Naive thymus-derived CD4-positive, alpha-beta T cell (primary cell): ENCODE measurements at regions not wholly inside any gene's neighbourhood (a gene's known extent, or its start where the extent isn't known, plus 50 kb on each side); places are given as distances from the start of the nearest gene placed in this dataset.

Source experiments
- ATAC-seq: fragments of 150-1000 bp; cut with Tn5 transposase; 2 replicates; pipeline ENCODE4 v1.10.0; 2021; ENCODE audit warnings: mild to moderate bottlenecking, moderate library complexity
- CTCF ChIA-PET: fragments of 350-600 bp; sonication (Branson Sonifier 250); formaldehyde crosslinking; loops from one replicate; lab custom pipeline; 2021; ENCODE audit warnings: antibody characterized with exemption; lab: Charles Lee
- POLR2A ChIA-PET: fragments of 350-600 bp; sonication (Branson Sonifier 250); formaldehyde crosslinking; loops from one replicate; lab custom pipeline; 2021; ENCODE audit warnings: antibody characterized with exemption, inconsistent platforms; lab: Charles Lee
- DNase-seq, 9 donors: peaks; one replicate each; pipeline versions ENCODE4 v3.0.0 to v3.0.0-alpha.2; 2020 to 2022; ENCODE audit warnings: mixed read lengths in 1 of 9
- H3K27ac ChIP-seq: one replicate; pipeline ENCODE4 v1.7.0; 2013; ENCODE audit warnings: mild to moderate bottlenecking, low read depth, low read length, moderate library complexity
- H3K27me3 ChIP-seq, 2 donors: one replicate each; pipeline ENCODE4 v1.7.0; 2013; ENCODE audit warnings: low read length in 2 of 2, mild to moderate bottlenecking in 2 of 2, moderate library complexity in 2 of 2; ENCODE audit not compliant: control insufficient read depth in 2 of 2, insufficient read depth in 2 of 2
- H3K36me3 ChIP-seq, 3 experiments: 1 replicate in 2 of 3; 2 replicates in 1 of 3; pipeline ENCODE4 v1.7.0; 2013; ENCODE audit warnings: low read length in 3 of 3, mild to moderate bottlenecking in 3 of 3, moderate library complexity in 1 of 3; ENCODE audit not compliant: insufficient read depth in 3 of 3, control insufficient read depth in 2 of 3
- H3K4me1 ChIP-seq, 2 donors: one replicate each; pipeline ENCODE4 v1.7.0; 2013; ENCODE audit warnings: low read length in 2 of 2, mild to moderate bottlenecking in 2 of 2, moderate library complexity in 1 of 2; ENCODE audit not compliant: control insufficient read depth in 2 of 2, insufficient read depth in 2 of 2
- H3K4me3 ChIP-seq: 2 replicates; pipeline ENCODE4 v1.7.0; 2013; ENCODE audit warnings: mild to moderate bottlenecking, low read length
- H3K9me3 ChIP-seq, 3 experiments: 1 replicate in 2 of 3; 2 replicates in 1 of 3; pipeline ENCODE4 v1.7.0; 2013; ENCODE audit warnings: low read length in 3 of 3; ENCODE audit not compliant: control insufficient read depth in 2 of 3
- H3K27ac Mint-ChIP-seq, 9 donors: one replicate each; pipeline ENCODE4 v1.8.0; 2020 to 2022; ENCODE audit warnings: mixed read lengths in 9 of 9, mild to moderate bottlenecking in 8 of 9, moderate library complexity in 5 of 9, inconsistent platforms in 2 of 9
- H3K27me3 Mint-ChIP-seq, 5 donors: one replicate each; pipeline ENCODE4 v1.8.0; 2021 to 2022; ENCODE audit warnings: mixed read lengths in 5 of 5, mild to moderate bottlenecking in 1 of 5
- H3K36me3 Mint-ChIP-seq, 5 donors: one replicate each; pipeline ENCODE4 v1.8.0; 2020 to 2022; ENCODE audit warnings: mixed read lengths in 5 of 5, mild to moderate bottlenecking in 3 of 5, inconsistent platforms in 1 of 5
- H3K4me1 Mint-ChIP-seq, 7 donors: one replicate each; pipeline ENCODE4 v1.8.0; 2020 to 2022; ENCODE audit warnings: mixed read lengths in 7 of 7, mild to moderate bottlenecking in 3 of 7, inconsistent platforms in 1 of 7
- H3K4me3 Mint-ChIP-seq, 10 donors: one replicate each; pipeline ENCODE4 v1.8.0; 2020 to 2022; ENCODE audit warnings: mild to moderate bottlenecking in 10 of 10, mixed read lengths in 10 of 10, moderate library complexity in 6 of 10, inconsistent platforms in 2 of 10
- H3K9me3 Mint-ChIP-seq, 11 donors: one replicate each; pipeline ENCODE4 v1.8.0; 2020 to 2022; ENCODE audit warnings: mixed read lengths in 11 of 11, mild to moderate bottlenecking in 4 of 11, inconsistent platforms in 1 of 11, moderate library complexity in 1 of 11
- intact Hi-C, 2 donors: fragments of 100-400 bp; cut with micrococcal nuclease; formaldehyde crosslinking; loops; one replicate each; pipeline ENCODE4 v1.15.1; 2023

- H3K4me1 ChIP-seq, result peaks cover 5 to 33% of the 10 kb centered on the region in 2 donors
- POLR2A ChIA-PET, result interaction anchor here (1.1 kb wide), 1 partner anchor 46 kb away, joined by 3 read pairs; no protein-coding TSS in a partner anchor
- H3K27ac Mint-ChIP-seq, result peak overlapping the region in 3 of 9 donors; percentile 30 to 83 (median 65)
- DNase-seq (no peak), ATAC-seq (no peak)
- H3K27ac ChIP-seq, result no peak overlapping the region
- no peaks in the 10 kb centered on the region for H3K27me3 ChIP-seq
- no peak overlapping the region for H3K4me3 ChIP-seq
- H3K27me3 Mint-ChIP-seq, result peaks cover 0 to 35% (median 0%) of the 10 kb centered on the region in 5 donors
- no peaks in the 10 kb centered on the region for H3K36me3 ChIP-seq
- no peaks in the 10 kb centered on the region for H3K9me3 ChIP-seq
- peaks cover 19 to 59% (median 49%) of the 10 kb centered on the region in 7 donors for H3K4me1 Mint-ChIP-seq
- H3K4me3 Mint-ChIP-seq, result peak overlapping the region in 1 of 10 donors; percentile 16
- CTCF ChIA-PET, result interaction anchor here (0.8 to 5.7 kb wide), 7 partner anchors 7 to 230 kb away, joined by 3 to 193 read pairs (median 16); no protein-coding TSS in a partner anchor
- intact Hi-C loops, result loop anchor here (2.0 to 5.0 kb wide), 3 partner anchors 237 to 671 kb away; partner anchors contain the start of genes ARFIP1 (in 1 of the 2) and TIGD4 (in 1 of the 2)
- H3K9me3 Mint-ChIP-seq, result no peaks in the 10 kb centered on the region
- H3K36me3 Mint-ChIP-seq, result no peaks in the 10 kb centered on the region
Observed at GRCh38 chr4:153081693-153082092, 122.5 kb upstream of the TRIM2 start.

GRCh38 chr4:153082322-153083301, 121.6 kb upstream of the TRIM2 start:
- H3K36me3 ChIP-seq, result no peaks in the 10 kb centered on the region
- no peaks in the 10 kb centered on the region for H3K9me3 Mint-ChIP-seq
- intact Hi-C loops, result loop anchor here (1.0 to 5.0 kb wide), 7 partner anchors 46 to 670 kb away; partner anchors contain the start of genes ARFIP1 (in 1 of the 2) and TIGD4 (in 1 of the 2)
- no peaks in the 10 kb centered on the region for H3K9me3 ChIP-seq
- no peak overlapping the region for H3K27ac ChIP-seq
- H3K4me3 ChIP-seq, result no peak overlapping the region
- CTCF ChIA-PET, result interaction anchor here (0.6 to 5.7 kb wide), 18 partner anchors 8 to 296 kb away, joined by 3 to 193 read pairs (median 5); no protein-coding TSS in a partner anchor
- no peak for ATAC-seq
- POLR2A ChIA-PET, result interaction anchor here (0.6 to 1.2 kb wide), 6 partner anchors 29 to 1961 kb away, joined by 3 to 15 read pairs (median 3); no protein-coding TSS in a partner anchor
- H3K27me3 Mint-ChIP-seq, result peaks cover 0 to 32% (median 0%) of the 10 kb centered on the region in 5 donors
- H3K27me3 ChIP-seq, result no peaks in the 10 kb centered on the region
- peak overlapping the region in 4 of 9 donors; percentile 45 to 83 (median 65) for H3K27ac Mint-ChIP-seq
- peak overlapping the region in 6 of 10 donors; percentile 1 to 36 (median 16) for H3K4me3 Mint-ChIP-seq
- DNase-seq, result no peak
- H3K36me3 Mint-ChIP-seq, result no peaks in the 10 kb centered on the region
- H3K4me1 ChIP-seq, result peaks cover 5 to 33% of the 10 kb centered on the region in 2 donors
- H3K4me1 Mint-ChIP-seq, result peaks cover 19 to 59% (median 49%) of the 10 kb centered on the region in 7 donors

- intact Hi-C loops, result loop anchor here (1.0 to 5.0 kb wide), 7 partner anchors 45 to 669 kb away; partner anchors contain the start of genes ARFIP1 (in 1 of the 2) and TIGD4 (in 1 of the 2)
- no peaks in the 10 kb centered on the region for H3K36me3 Mint-ChIP-seq
- no peaks in the 10 kb centered on the region for H3K36me3 ChIP-seq
- POLR2A ChIA-PET, result interaction anchor here (0.6 to 1.2 kb wide), 4 partner anchors 28 to 1456 kb away, joined by 3 to 15 read pairs (median 3); no protein-coding TSS in a partner anchor
- no peaks in the 10 kb centered on the region for H3K9me3 Mint-ChIP-seq
- peak overlapping the region in 3 of 10 donors; percentile 16 to 71 (median 36) for H3K4me3 Mint-ChIP-seq
- peaks cover 5 to 33% of the 10 kb centered on the region in 2 donors for H3K4me1 ChIP-seq
- DNase-seq (peak in 7 of 9 donors; percentile 44 to 66 (median 57)), ATAC-seq (peak; percentile 61)
- peaks cover 0 to 32% (median 0%) of the 10 kb centered on the region in 5 donors for H3K27me3 Mint-ChIP-seq
- H3K4me3 ChIP-seq, result no peak overlapping the region
- CTCF ChIA-PET, result interaction anchor here (0.6 to 5.7 kb wide), 18 partner anchors 9 to 512 kb away, joined by 3 to 193 read pairs (median 6); no protein-coding TSS in a partner anchor
- peaks cover 19 to 59% (median 49%) of the 10 kb centered on the region in 7 donors for H3K4me1 Mint-ChIP-seq
- peak overlapping the region in 6 of 9 donors; percentile 45 to 83 (median 60) for H3K27ac Mint-ChIP-seq
- no peaks in the 10 kb centered on the region for H3K9me3 ChIP-seq
- H3K27me3 ChIP-seq, result no peaks in the 10 kb centered on the region
- H3K27ac ChIP-seq, result no peak overlapping the region
Observed at GRCh38 chr4:153083447-153083947, 120.7 kb upstream of the TRIM2 start.

GRCh38 chr4:153084224-153084979, 119.8 kb upstream of the TRIM2 start:
- intact Hi-C loops, result loop anchor here in 1 of 2 donors (5.0 kb wide), 1 partner anchor 668 kb away; no protein-coding TSS in a partner anchor

GRCh38 chr4:153084980-153085630, 119.1 kb upstream of the TRIM2 start:
- H3K4me3 Mint-ChIP-seq, result peak overlapping the region in 2 of 10 donors; percentile 11 to 16
- Histone ChIP-seq H3K4me3 (no peak overlapping the region), H3K36me3 (no peaks in the 10 kb centered on the region), H3K4me1 (peaks cover 5 to 25% of the 10 kb centered on the region in 2 donors), H3K27me3 (no peaks in the 10 kb centered on the region), H3K27ac (no peak overlapping the region), H3K9me3 (no peaks in the 10 kb centered on the region)
- H3K27ac Mint-ChIP-seq, result peak overlapping the region; percentile 6 to 90 (median 81)
- intact Hi-C loops, result loop anchor here (1.0 to 5.0 kb wide), 6 partner anchors 31 to 1968 kb away; partner anchors contain the start of genes ARFIP1 (in 1 of the 2) and TIGD4 (in 1 of the 2)
- POLR2A ChIA-PET, result interaction anchor here (0.7 to 1.9 kb wide), 3 partner anchors 25 to 43 kb away, joined by 3 to 9 read pairs (median 5); no protein-coding TSS in a partner anchor
- CTCF ChIA-PET, result interaction anchor here (0.7 to 5.7 kb wide), 11 partner anchors 10 to 237 kb away, joined by 3 to 95 read pairs (median 13); no protein-coding TSS in a partner anchor
- H3K9me3 Mint-ChIP-seq, result no peaks in the 10 kb centered on the region
- H3K27me3 Mint-ChIP-seq, result peaks cover 0 to 21% (median 0%) of the 10 kb centered on the region in 5 donors
- no peaks in the 10 kb centered on the region for H3K36me3 Mint-ChIP-seq
- DNase-seq (peak; percentile 60 to 90 (median 77)), ATAC-seq (peak; percentile 88)
- peaks cover 19 to 53% (median 41%) of the 10 kb centered on the region in 7 donors for H3K4me1 Mint-ChIP-seq

More at GRCh38 chr4:153084224-153084979, 119.8 kb upstream of the TRIM2 start:
- H3K27me3 ChIP-seq, result no peaks in the 10 kb centered on the region
- no peaks in the 10 kb centered on the region for H3K36me3 Mint-ChIP-seq
- H3K4me1 Mint-ChIP-seq, result peaks cover 19 to 57% (median 47%) of the 10 kb centered on the region in 7 donors
- H3K27ac ChIP-seq, result no peak overlapping the region
- H3K4me3 Mint-ChIP-seq, result no peak overlapping the region
- no peaks in the 10 kb centered on the region for H3K9me3 ChIP-seq
- POLR2A ChIA-PET, result interaction anchor here (0.7 to 1.9 kb wide), 3 partner anchors 26 to 44 kb away, joined by 3 to 15 read pairs (median 5); no protein-coding TSS in a partner anchor
- CTCF ChIA-PET, result interaction anchor here (0.8 to 5.7 kb wide), 13 partner anchors 10 to 511 kb away, joined by 3 to 193 read pairs (median 16); no protein-coding TSS in a partner anchor
- H3K36me3 ChIP-seq, result no peaks in the 10 kb centered on the region
- no peak overlapping the region for H3K4me3 ChIP-seq
- peaks cover 5 to 32% of the 10 kb centered on the region in 2 donors for H3K4me1 ChIP-seq
- H3K9me3 Mint-ChIP-seq, result no peaks in the 10 kb centered on the region
- DNase-seq, result no peak
- peak overlapping the region in 4 of 9 donors; percentile 11 to 90 (median 84) for H3K27ac Mint-ChIP-seq
- no peak for ATAC-seq
- H3K27me3 Mint-ChIP-seq, result peaks cover 0 to 25% (median 0%) of the 10 kb centered on the region in 5 donors
